WERI-Rb-1 (cell line): ENCODE measurements at regions not wholly inside any gene's neighbourhood (a gene's known extent, or its start where the extent isn't known, plus 50 kb on each side); places are given as distances from the start of the nearest gene placed in this dataset.

Source experiments
- DNase-seq: peaks from one replicate; pipeline ENCODE4 v3.0.0-alpha.2; 2020
- H3K27ac ChIP-seq: fragments of 250-450 bp; sonication (Bioruptor Pico); 2 replicates; pipeline ENCODE4 v1.5.1; 2020; ENCODE audit warnings: mild to moderate bottlenecking, moderate library complexity
- H3K27me3 ChIP-seq: fragments of 250-450 bp; sonication (Bioruptor Pico); 2 replicates; pipeline ENCODE4 v1.5.1; 2021; ENCODE audit warnings: mild to moderate bottlenecking, low read depth, moderate library complexity; ENCODE audit not compliant: insufficient read depth, severe bottlenecking
- H3K36me3 ChIP-seq: fragments of 250-450 bp; sonication (Bioruptor Pico); 2 replicates; pipeline ENCODE4 v1.5.1; 2020; ENCODE audit warnings: mild to moderate bottlenecking, moderate library complexity
- H3K4me3 ChIP-seq: 2 replicates; pipeline ENCODE4 v1.5.1; 2011; ENCODE audit warnings: low read depth, mild to moderate bottlenecking, control low read depth, low read length
- H3K9me3 ChIP-seq: fragments of 250-450 bp; sonication (Bioruptor Pico); 2 replicates; pipeline ENCODE4 v1.5.1; 2021; ENCODE audit warnings: mild to moderate bottlenecking, moderate library complexity; ENCODE audit not compliant: severe bottlenecking
- TF ChIP-seq, protein P1 (sequence below): IDR thresholded peaks from 2 replicates; pipeline ENCODE4 v1.5.1; 2011; ENCODE audit warnings: low read depth, mild to moderate bottlenecking, control low read depth, inconsistent platforms, low read length

DNA sequence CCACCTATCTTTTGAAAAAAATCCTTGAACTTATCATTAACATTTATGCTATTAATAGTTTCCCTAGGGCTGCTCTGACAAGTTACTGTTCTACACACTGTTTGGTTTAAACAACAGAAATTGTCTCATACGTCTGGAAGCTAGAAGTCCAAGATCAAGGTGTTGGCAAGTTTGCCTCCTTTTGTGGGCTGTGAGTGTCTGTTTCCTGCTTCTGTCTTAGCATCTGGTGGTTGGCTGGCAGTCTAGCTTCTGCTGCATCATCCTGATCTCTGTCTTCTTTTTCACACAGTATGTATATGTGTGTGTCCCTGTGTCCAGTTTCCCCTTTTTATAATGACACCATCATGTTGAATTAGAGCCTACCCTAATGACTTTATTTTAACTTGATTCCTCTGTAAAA, 154.8 kb downstream of the RPS12 start:
- Histone ChIP-seq H3K36me3 (no peaks in the 10 kb centered on the region), H3K27ac (no peak overlapping the region), H3K4me3 (no peak overlapping the region), H3K27me3 (peaks cover 10% of the 10 kb centered on the region), H3K9me3 (no peaks in the 10 kb centered on the region)
- DNase-seq = no peak
- TF ChIP-seq, protein P1, sequence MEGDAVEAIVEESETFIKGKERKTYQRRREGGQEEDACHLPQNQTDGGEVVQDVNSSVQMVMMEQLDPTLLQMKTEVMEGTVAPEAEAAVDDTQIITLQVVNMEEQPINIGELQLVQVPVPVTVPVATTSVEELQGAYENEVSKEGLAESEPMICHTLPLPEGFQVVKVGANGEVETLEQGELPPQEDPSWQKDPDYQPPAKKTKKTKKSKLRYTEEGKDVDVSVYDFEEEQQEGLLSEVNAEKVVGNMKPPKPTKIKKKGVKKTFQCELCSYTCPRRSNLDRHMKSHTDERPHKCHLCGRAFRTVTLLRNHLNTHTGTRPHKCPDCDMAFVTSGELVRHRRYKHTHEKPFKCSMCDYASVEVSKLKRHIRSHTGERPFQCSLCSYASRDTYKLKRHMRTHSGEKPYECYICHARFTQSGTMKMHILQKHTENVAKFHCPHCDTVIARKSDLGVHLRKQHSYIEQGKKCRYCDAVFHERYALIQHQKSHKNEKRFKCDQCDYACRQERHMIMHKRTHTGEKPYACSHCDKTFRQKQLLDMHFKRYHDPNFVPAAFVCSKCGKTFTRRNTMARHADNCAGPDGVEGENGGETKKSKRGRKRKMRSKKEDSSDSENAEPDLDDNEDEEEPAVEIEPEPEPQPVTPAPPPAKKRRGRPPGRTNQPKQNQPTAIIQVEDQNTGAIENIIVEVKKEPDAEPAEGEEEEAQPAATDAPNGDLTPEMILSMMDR = no peak

DNA sequence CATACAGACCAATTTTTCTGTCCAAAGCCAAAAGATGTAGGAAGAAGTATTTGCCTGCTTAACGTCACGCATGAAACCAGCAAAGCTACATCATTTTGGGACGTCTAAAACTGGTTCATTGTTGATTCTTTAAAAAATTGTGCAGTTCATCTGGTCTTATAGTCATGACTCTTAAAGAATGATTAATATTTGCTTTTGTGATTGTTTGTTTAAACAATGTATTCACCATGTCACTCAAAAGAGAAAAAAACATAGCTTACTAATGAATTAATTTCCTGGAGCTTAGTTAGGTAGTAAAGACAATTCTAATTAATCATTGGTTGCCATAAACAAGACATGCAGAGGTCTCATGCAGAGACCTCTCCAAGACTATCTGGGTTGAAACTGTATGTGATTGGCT, 157.3 kb downstream of the RPS12 start:
- Histone ChIP-seq H3K9me3 (no peaks in the 10 kb centered on the region), H3K36me3 (no peaks in the 10 kb centered on the region), H3K27ac (no peak overlapping the region), H3K27me3 (peaks cover 8% of the 10 kb centered on the region), H3K4me3 (no peak overlapping the region)
- no peak for DNase-seq
- TF ChIP-seq, protein P1 = no peak

DNA sequence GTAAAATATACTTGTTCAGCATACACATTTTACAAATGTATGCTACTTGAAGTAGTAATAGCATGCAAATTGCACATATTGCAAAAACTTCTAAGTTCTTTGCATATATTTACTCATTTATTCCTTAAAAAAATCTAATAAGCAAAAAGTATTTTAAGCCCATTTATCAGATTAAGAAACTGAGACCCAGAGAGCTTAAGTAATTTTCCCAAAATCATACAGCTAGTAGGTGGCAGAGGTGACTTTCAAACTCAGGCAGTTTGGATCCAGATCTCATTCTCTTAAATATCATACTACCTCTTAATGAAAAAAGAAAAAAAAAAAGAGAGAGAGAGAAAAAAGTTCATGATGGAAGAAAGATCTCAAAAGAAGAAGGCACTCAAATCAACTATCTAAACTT, 157.9 kb downstream of the RPS12 start:
- peaks cover 8% of the 10 kb centered on the region for H3K27me3 ChIP-seq
- TF ChIP-seq, protein P1 = no peak
- H3K4me3 ChIP-seq = no peak overlapping the region
- no peaks in the 10 kb centered on the region for H3K36me3 ChIP-seq
- H3K9me3 ChIP-seq = no peaks in the 10 kb centered on the region
- H3K27ac ChIP-seq = no peak overlapping the region
- no peak for DNase-seq

DNA sequence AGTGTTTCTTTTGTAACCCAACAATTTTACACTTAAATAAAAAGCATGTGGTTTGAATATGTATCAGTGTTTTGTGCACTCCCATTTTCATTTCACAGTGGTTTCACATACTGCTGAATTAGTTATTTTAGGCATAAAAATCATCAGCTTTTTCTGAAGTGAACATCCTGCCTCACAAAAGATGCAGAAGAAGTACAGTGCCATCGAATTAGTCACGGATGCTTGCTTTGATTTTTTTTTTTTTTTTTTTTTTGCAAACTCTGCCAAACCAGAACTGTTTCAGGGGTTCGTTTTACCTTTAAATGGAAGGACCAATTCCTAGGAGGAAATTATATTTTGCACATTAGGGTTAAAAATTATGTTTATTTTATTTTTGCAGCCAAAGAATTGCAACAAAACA, 158.6 kb downstream of the RPS12 start:
- Histone ChIP-seq H3K27me3 (peaks cover 5% of the 10 kb centered on the region), H3K27ac (no peak overlapping the region), H3K9me3 (no peaks in the 10 kb centered on the region), H3K4me3 (no peak overlapping the region), H3K36me3 (no peaks in the 10 kb centered on the region)
- DNase-seq = no peak
- TF ChIP-seq, protein P1 = no peak

DNA sequence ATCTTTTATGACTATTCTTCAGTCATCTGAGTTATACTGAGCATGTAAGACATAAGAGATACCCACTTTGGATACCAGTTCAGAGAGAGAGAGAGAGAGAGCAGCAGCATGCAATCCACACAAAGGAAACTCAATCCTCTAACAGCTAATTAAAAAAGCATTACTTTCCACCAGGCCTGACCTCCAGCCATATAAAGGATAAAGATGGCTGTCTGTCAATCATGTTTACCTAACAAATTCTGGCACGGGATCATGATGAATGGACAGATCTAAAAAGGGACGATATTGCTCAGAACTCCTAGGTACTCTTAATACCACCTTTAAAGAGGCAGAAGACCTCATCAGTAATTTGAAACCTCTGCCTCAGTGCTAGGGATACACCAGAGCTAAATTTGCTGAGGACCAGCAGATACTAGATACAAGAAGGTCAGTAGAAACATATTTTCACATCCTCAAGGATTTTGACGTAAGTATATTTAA, 159.2 kb downstream of the RPS12 start:
- no peak for DNase-seq
- TF ChIP-seq, protein P1 = no peak
- H3K27ac ChIP-seq = no peak overlapping the region
- H3K4me3 ChIP-seq = no peak overlapping the region
- H3K9me3 ChIP-seq = no peaks in the 10 kb centered on the region
- H3K27me3 ChIP-seq = peaks cover 11% of the 10 kb centered on the region
- H3K36me3 ChIP-seq = no peaks in the 10 kb centered on the region

DNA sequence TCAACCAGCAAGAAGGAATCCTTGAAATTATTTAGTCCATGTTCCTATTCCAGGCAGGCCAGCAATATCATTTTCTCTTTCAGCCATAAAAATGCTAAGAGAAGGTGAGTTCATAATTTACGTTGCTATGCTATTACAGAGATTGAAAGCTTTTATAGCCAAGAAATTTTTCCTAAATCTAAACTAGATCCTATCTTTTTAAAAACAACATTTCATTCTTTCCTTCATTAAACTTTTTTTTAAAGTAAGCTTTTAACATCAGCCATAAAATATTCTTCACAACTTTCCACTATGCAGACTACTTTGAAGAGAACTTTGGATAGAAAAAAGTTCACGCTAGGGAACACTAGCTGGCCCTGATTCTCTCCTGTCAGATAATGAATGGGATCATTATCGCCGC, 159.8 kb downstream of the RPS12 start:
- no peaks in the 10 kb centered on the region for H3K9me3 ChIP-seq
- no peak overlapping the region for H3K27ac ChIP-seq
- TF ChIP-seq, protein P1 = no peak
- DNase-seq = no peak
- no peak overlapping the region for H3K4me3 ChIP-seq
- no peaks in the 10 kb centered on the region for H3K36me3 ChIP-seq
- H3K27me3 ChIP-seq = peaks cover 11% of the 10 kb centered on the region
